ENCODE measurements at regions not wholly inside any gene's neighbourhood (a gene's known extent, or its start where the extent isn't known, plus 50 kb on each side); places are given as distances from the start of the nearest gene placed in this dataset.

- no peaks in the 10 kb centered on the region for H3K9me2 ChIP-seq (replicated peaks; ENCODE audit: insufficient read depth, low read length)
- H3K4me1 ChIP-seq (ENCODE audit: low read length), result no peaks in the 10 kb centered on the region
- H2AFZ ChIP-seq (ENCODE audit: low read length), result no peak overlapping the region
- H3K27me3 ChIP-seq (ENCODE audit: low read length), result no peaks in the 10 kb centered on the region
- no peaks in the 10 kb centered on the region for H3K79me2 ChIP-seq (ENCODE audit: low read length)
- no peaks in the 10 kb centered on the region for H3K36me3 ChIP-seq (ENCODE audit: insufficient read depth, low read length)
- DNase-seq, result no peak
- H3K9ac ChIP-seq (ENCODE audit: low read length), result no peak overlapping the region
- H4K20me1 ChIP-seq (ENCODE audit: insufficient read depth, low read depth, low read length), result no peaks in the 10 kb centered on the region
- no peaks in the 10 kb centered on the region for H3K9me3 ChIP-seq (ENCODE audit: low read length)
- H3K4me2 ChIP-seq (ENCODE audit: low read depth, low read length, poor library complexity, severe bottlenecking), result no peak overlapping the region
- H3K4me3 ChIP-seq (ENCODE audit: low read length), result no peak overlapping the region
- no peak overlapping the region for H3K27ac ChIP-seq (ENCODE audit: low read length)
These were observed 62.2 kb upstream of the RGMA start for GRCh38 chr15:93150910-93151881.

- H3K36me3 ChIP-seq (ENCODE audit: insufficient read depth, low read length), result no peaks in the 10 kb centered on the region
- no peaks in the 10 kb centered on the region for H3K27me3 ChIP-seq (ENCODE audit: low read length)
- H3K4me3 ChIP-seq (ENCODE audit: low read length), result no peak overlapping the region
- no peak overlapping the region for H3K9ac ChIP-seq (ENCODE audit: low read length)
- no peak overlapping the region for H2AFZ ChIP-seq (ENCODE audit: low read length)
- H3K4me2 ChIP-seq (ENCODE audit: low read depth, low read length, poor library complexity, severe bottlenecking), result no peak overlapping the region
- no peak overlapping the region for H3K27ac ChIP-seq (ENCODE audit: low read length)
- no peaks in the 10 kb centered on the region for H3K4me1 ChIP-seq (ENCODE audit: low read length)
- DNase-seq, result no peak
- no peaks in the 10 kb centered on the region for H3K9me3 ChIP-seq (ENCODE audit: low read length)
- no peaks in the 10 kb centered on the region for H3K9me2 ChIP-seq (replicated peaks; ENCODE audit: insufficient read depth, low read length)
- H3K79me2 ChIP-seq (ENCODE audit: low read length), result no peaks in the 10 kb centered on the region
- H4K20me1 ChIP-seq (ENCODE audit: insufficient read depth, low read depth, low read length), result no peaks in the 10 kb centered on the region
These were observed 57.6 kb upstream of the RGMA start for GRCh38 chr15:93146601-93147000.

GRCh38 chr15:93146196-93146595 lies 57.2 kb upstream of the RGMA start:
- no peak for DNase-seq
- Histone ChIP-seq H2AFZ (ENCODE audit: low read length) (no peak overlapping the region), H3K9me3 (ENCODE audit: low read length) (no peaks in the 10 kb centered on the region), H4K20me1 (ENCODE audit: insufficient read depth, low read depth, low read length) (no peaks in the 10 kb centered on the region), H3K9ac (ENCODE audit: low read length) (no peak overlapping the region), H3K4me3 (ENCODE audit: low read length) (no peak overlapping the region), H3K4me1 (ENCODE audit: low read length) (no peaks in the 10 kb centered on the region; the same call in 1 of the 2 replicates), H3K36me3 (ENCODE audit: insufficient read depth, low read length) (no peaks in the 10 kb centered on the region), H3K27ac (ENCODE audit: low read length) (no peak overlapping the region), H3K4me2 (ENCODE audit: low read depth, low read length, poor library complexity, severe bottlenecking) (no peak overlapping the region), H3K79me2 (ENCODE audit: low read length) (no peaks in the 10 kb centered on the region), H3K27me3 (ENCODE audit: low read length) (no peaks in the 10 kb centered on the region), H3K9me2 (replicated peaks; ENCODE audit: insufficient read depth, low read length) (no peaks in the 10 kb centered on the region)

GRCh38 chr15:93144463-93145236 lies 55.6 kb upstream of the RGMA start:
- no peaks in the 10 kb centered on the region for H4K20me1 ChIP-seq (ENCODE audit: insufficient read depth, low read depth, low read length)
- no peaks in the 10 kb centered on the region for H3K9me2 ChIP-seq (replicated peaks; ENCODE audit: insufficient read depth, low read length)
- H3K9me3 ChIP-seq (ENCODE audit: low read length), result no peaks in the 10 kb centered on the region
- H3K4me3 ChIP-seq (ENCODE audit: low read length), result no peak overlapping the region
- H3K27ac ChIP-seq (ENCODE audit: low read length), result no peak overlapping the region
- H2AFZ ChIP-seq (ENCODE audit: low read length), result no peak overlapping the region
- no peaks in the 10 kb centered on the region for H3K27me3 ChIP-seq (ENCODE audit: low read length)
- no peak overlapping the region for H3K4me2 ChIP-seq (ENCODE audit: low read depth, low read length, poor library complexity, severe bottlenecking)
- H3K4me1 ChIP-seq (ENCODE audit: low read length), result no peaks in the 10 kb centered on the region; the same call in 1 of the 2 replicates
- no peaks in the 10 kb centered on the region for H3K79me2 ChIP-seq (ENCODE audit: low read length)
- no peak overlapping the region for H3K9ac ChIP-seq (ENCODE audit: low read length)
- DNase-seq, result no peak
- no peaks in the 10 kb centered on the region for H3K36me3 ChIP-seq (ENCODE audit: insufficient read depth, low read length)

GRCh38 chr15:93143186-93143585 lies 54.2 kb upstream of the RGMA start:
- H3K79me2 ChIP-seq (ENCODE audit: low read length), result no peaks in the 10 kb centered on the region
- no peaks in the 10 kb centered on the region for H3K9me2 ChIP-seq (replicated peaks; ENCODE audit: insufficient read depth, low read length)
- H3K36me3 ChIP-seq (ENCODE audit: insufficient read depth, low read length), result no peaks in the 10 kb centered on the region

GRCh38 chr15:93141371-93141794 lies 52.4 kb upstream of the RGMA start:
- H3K4me3 ChIP-seq (ENCODE audit: low read length), result no peak overlapping the region
- no peak for DNase-seq
- no peaks in the 10 kb centered on the region for H3K9me2 ChIP-seq (replicated peaks; ENCODE audit: insufficient read depth, low read length)
- H3K4me1 ChIP-seq (ENCODE audit: low read length), result no peaks in the 10 kb centered on the region; the same call in 1 of the 2 replicates
- H3K9me3 ChIP-seq (ENCODE audit: low read length), result no peaks in the 10 kb centered on the region
- no peaks in the 10 kb centered on the region for H3K36me3 ChIP-seq (ENCODE audit: insufficient read depth, low read length)
- H3K27me3 ChIP-seq (ENCODE audit: low read length), result no peaks in the 10 kb centered on the region
- H4K20me1 ChIP-seq (ENCODE audit: insufficient read depth, low read depth, low read length), result no peaks in the 10 kb centered on the region
- H3K27ac ChIP-seq (ENCODE audit: low read length), result no peak overlapping the region
- H3K9ac ChIP-seq (ENCODE audit: low read length), result no peak overlapping the region
- H3K4me2 ChIP-seq (ENCODE audit: low read depth, low read length, poor library complexity, severe bottlenecking), result peak overlapping the region; percentile 40
- H2AFZ ChIP-seq (ENCODE audit: low read length), result peak overlapping the region; percentile 34; the same call in 1 of the 2 replicates
- H3K79me2 ChIP-seq (ENCODE audit: low read length), result no peaks in the 10 kb centered on the region

More at GRCh38 chr15:93143186-93143585, 54.2 kb upstream of the RGMA start:
- H3K4me1 ChIP-seq (ENCODE audit: low read length), result no peaks in the 10 kb centered on the region; the same call in 1 of the 2 replicates
- H3K27ac ChIP-seq (ENCODE audit: low read length), result no peak overlapping the region
- H3K4me2 ChIP-seq (ENCODE audit: low read depth, low read length, poor library complexity, severe bottlenecking), result no peak overlapping the region
- no peaks in the 10 kb centered on the region for H4K20me1 ChIP-seq (ENCODE audit: insufficient read depth, low read depth, low read length)
- H3K27me3 ChIP-seq (ENCODE audit: low read length), result no peaks in the 10 kb centered on the region
- no peak overlapping the region for H2AFZ ChIP-seq (ENCODE audit: low read length)
- no peak overlapping the region for H3K4me3 ChIP-seq (ENCODE audit: low read length)
- no peak for DNase-seq
- no peak overlapping the region for H3K9ac ChIP-seq (ENCODE audit: low read length)
- no peaks in the 10 kb centered on the region for H3K9me3 ChIP-seq (ENCODE audit: low read length)

GRCh38 chr15:93139436-93139835 lies 50.4 kb upstream of the RGMA start:
- no peak overlapping the region for H3K4me3 ChIP-seq (ENCODE audit: low read length)
- no peaks in the 10 kb centered on the region for H3K9me2 ChIP-seq (replicated peaks; ENCODE audit: insufficient read depth, low read length)
- H3K27me3 ChIP-seq (ENCODE audit: low read length), result no peaks in the 10 kb centered on the region
- H3K9ac ChIP-seq (ENCODE audit: low read length), result no peak overlapping the region
- no peaks in the 10 kb centered on the region for H3K9me3 ChIP-seq (ENCODE audit: low read length)
- no peak overlapping the region for H2AFZ ChIP-seq (ENCODE audit: low read length)
- H3K27ac ChIP-seq (ENCODE audit: low read length), result no peak overlapping the region
- H3K79me2 ChIP-seq (ENCODE audit: low read length), result no peaks in the 10 kb centered on the region
- DNase-seq, result no peak
- no peak overlapping the region for H3K4me2 ChIP-seq (ENCODE audit: low read depth, low read length, poor library complexity, severe bottlenecking)
- H3K36me3 ChIP-seq (ENCODE audit: insufficient read depth, low read length), result no peaks in the 10 kb centered on the region
- no peaks in the 10 kb centered on the region for H4K20me1 ChIP-seq (ENCODE audit: insufficient read depth, low read depth, low read length)
- H3K4me1 ChIP-seq (ENCODE audit: low read length), result no peaks in the 10 kb centered on the region; the same call in 1 of the 2 replicates

- Histone ChIP-seq H3K4me1 (ENCODE audit: low read length) (no peaks in the 10 kb centered on the region; the same call in 1 of the 2 replicates), H3K27me3 (ENCODE audit: low read length) (no peaks in the 10 kb centered on the region), H3K79me2 (ENCODE audit: low read length) (no peaks in the 10 kb centered on the region), H3K4me2 (ENCODE audit: low read depth, low read length, poor library complexity, severe bottlenecking) (no peak overlapping the region), H3K36me3 (ENCODE audit: insufficient read depth, low read length) (no peaks in the 10 kb centered on the region), H3K4me3 (ENCODE audit: low read length) (no peak overlapping the region), H3K9ac (ENCODE audit: low read length) (no peak overlapping the region), H3K27ac (ENCODE audit: low read length) (no peak overlapping the region), H3K9me2 (replicated peaks; ENCODE audit: insufficient read depth, low read length) (no peaks in the 10 kb centered on the region), H3K9me3 (ENCODE audit: low read length) (no peaks in the 10 kb centered on the region), H4K20me1 (ENCODE audit: insufficient read depth, low read depth, low read length) (no peaks in the 10 kb centered on the region), H2AFZ (ENCODE audit: low read length) (no peak overlapping the region)
- no peak for DNase-seq
These were observed 49.8 kb upstream of the RGMA start for GRCh38 chr15:93138681-93139250.

Measured in Karpas-422 (cell line).